CD4-positive, alpha-beta T cell (primary cell): ENCODE measurements at regions not wholly inside any gene's neighbourhood (a gene's known extent, or its start where the extent isn't known, plus 50 kb on each side); places are given as distances from the start of the nearest gene placed in this dataset.

Experiments used
- ATAC-seq: fragments of 200-7000 bp; cut with Tn5 transposase; one replicate; pipeline ENCODE4 v1.10.0; 2022; ENCODE audit warnings: mild to moderate bottlenecking; ENCODE audit not compliant: poor library complexity
- CTCF ChIA-PET: fragments of 350-600 bp; sonication (Branson Sonifier 250); formaldehyde crosslinking; loops from one replicate; lab custom pipeline; 2021; ENCODE audit warnings: antibody characterized with exemption, inconsistent platforms; lab: Charles Lee
- POLR2A ChIA-PET: fragments of 350-600 bp; sonication (Branson Sonifier 250); formaldehyde crosslinking; loops from one replicate; lab custom pipeline; 2021; ENCODE audit warnings: antibody characterized with exemption, inconsistent platforms; lab: Charles Lee
- DNase-seq, 14 experiments: peaks; one replicate each; pipeline ENCODE4 v3.0.0-alpha.2; 2013 to 2020; ENCODE audit warnings: mixed read lengths in 2 of 14
- H3K27ac ChIP-seq, 2 donors: one replicate each; pipeline versions ENCODE4 v1.5.1 to v1.7.0; 2013; ENCODE audit warnings: low read length in 2 of 2, low read depth in 1 of 2, mild to moderate bottlenecking in 1 of 2
- H3K27me3 ChIP-seq, 2 experiments: 1 replicate in 1 of 2; 2 replicates in 1 of 2; pipeline versions ENCODE4 v1.6.1 to v1.7.0; 2013; ENCODE audit warnings: low read length in 2 of 2, control low read depth in 1 of 2, mild to moderate bottlenecking in 1 of 2, moderate library complexity in 1 of 2; ENCODE audit not compliant: insufficient read depth in 2 of 2, control insufficient read depth in 1 of 2
- H3K36me3 ChIP-seq: one replicate; pipeline ENCODE4 v1.6.1; 2013; ENCODE audit warnings: low read length, control low read depth; ENCODE audit not compliant: insufficient read depth
- H3K4me1 ChIP-seq: one replicate; pipeline ENCODE4 v1.6.1; 2013; ENCODE audit warnings: low read length, control low read depth; ENCODE audit not compliant: insufficient read depth
- H3K4me3 ChIP-seq: one replicate; pipeline ENCODE4 v1.5.1; 2013; ENCODE audit warnings: mild to moderate bottlenecking, low read length, moderate library complexity
- H3K9me3 ChIP-seq, 2 experiments: 1 replicate in 1 of 2; 2 replicates in 1 of 2; pipeline versions ENCODE4 v1.6.1 to v1.7.0; 2013; ENCODE audit warnings: low read length in 2 of 2, mild to moderate bottlenecking in 2 of 2, control low read depth in 1 of 2, moderate library complexity in 1 of 2; ENCODE audit not compliant: control insufficient read depth in 1 of 2, insufficient read depth in 1 of 2
- H3K27ac Mint-ChIP-seq: one replicate; pipeline ENCODE4 v1.8.0; 2020; ENCODE audit warnings: mixed read lengths
- H3K27me3 Mint-ChIP-seq: one replicate; pipeline ENCODE4 v1.8.0; 2021; ENCODE audit warnings: mixed read lengths
- H3K36me3 Mint-ChIP-seq: one replicate; pipeline ENCODE4 v1.8.0; 2021; ENCODE audit warnings: low read depth, mixed read lengths
- H3K4me1 Mint-ChIP-seq: one replicate; pipeline ENCODE4 v1.8.0; 2021; ENCODE audit warnings: low read depth, mixed read lengths
- H3K4me3 Mint-ChIP-seq: one replicate; pipeline ENCODE4 v1.8.0; 2020; ENCODE audit warnings: mild to moderate bottlenecking, mixed read lengths
- H3K9me3 Mint-ChIP-seq: one replicate; pipeline ENCODE4 v1.8.0; 2020; ENCODE audit warnings: mixed read lengths
- CTCF ChIP-seq: fragments of 200-600 bp; IDR thresholded peaks from one replicate; pipeline ENCODE4 v1.8.0; 2022; ENCODE audit warnings: antibody characterized with exemption, mild to moderate bottlenecking
- intact Hi-C, 2 experiments: fragments of 100-400 bp; cut with DNase I in 1 of 2; cut with micrococcal nuclease in 1 of 2; formaldehyde crosslinking; loops; one replicate each; pipeline versions ENCODE4 v1.15.1 to v1.9.0; 2023 to 2025; cut with DNase I, micrococcal nuclease

- Mint-ChIP-seq H3K4me1 (no peaks in the 10 kb centered on the region), H3K27me3 (peaks cover 82% of the 10 kb centered on the region), H3K36me3 (no peaks in the 10 kb centered on the region), H3K4me3 (no peak overlapping the region), H3K9me3 (no peaks in the 10 kb centered on the region), H3K27ac (no peak overlapping the region)
- intact Hi-C loops, result no loop called here
- Histone ChIP-seq H3K4me1 (no peaks in the 10 kb centered on the region), H3K27ac (no peak overlapping the region), H3K27me3 (peaks cover 50 to 64% of the 10 kb centered on the region in 2 experiments), H3K4me3 (no peak overlapping the region), H3K36me3 (no peaks in the 10 kb centered on the region), H3K9me3 (peaks cover 0 to 6% of the 10 kb centered on the region in 2 experiments)
- ChIA-PET POLR2A (no interaction called here), CTCF (no interaction called here)
- no peak for ATAC-seq
- no peak for TF ChIP-seq CTCF
- no peak for DNase-seq
These were observed 123.9 kb upstream of the LHX1 start for GRCh38 chr17:36813357-36813756.

GRCh38 chr17:36813957-36814563 lies 123.2 kb upstream of the LHX1 start:
- Histone ChIP-seq H3K27me3 (peaks cover 43 to 58% of the 10 kb centered on the region in 2 experiments), H3K9me3 (peaks cover 0 to 6% of the 10 kb centered on the region in 2 experiments), H3K4me1 (no peaks in the 10 kb centered on the region), H3K27ac (no peak overlapping the region), H3K4me3 (no peak overlapping the region), H3K36me3 (no peaks in the 10 kb centered on the region)
- no peak overlapping the region for H3K4me3 Mint-ChIP-seq
- TF ChIP-seq CTCF, result no peak
- POLR2A ChIA-PET, result no interaction called here
- CTCF ChIA-PET, result no interaction called here
- intact Hi-C loops, result no loop called here
- H3K27ac Mint-ChIP-seq, result no peak overlapping the region
- no peaks in the 10 kb centered on the region for H3K9me3 Mint-ChIP-seq
- H3K27me3 Mint-ChIP-seq, result peaks cover 82% of the 10 kb centered on the region
- no peaks in the 10 kb centered on the region for H3K36me3 Mint-ChIP-seq
- no peaks in the 10 kb centered on the region for H3K4me1 Mint-ChIP-seq
- DNase-seq, result no peak
- no peak for ATAC-seq

GRCh38 chr17:36814958-36815357 lies 122.3 kb upstream of the LHX1 start:
- no peaks in the 10 kb centered on the region for H3K36me3 Mint-ChIP-seq
- no peaks in the 10 kb centered on the region for H3K9me3 Mint-ChIP-seq
- intact Hi-C loops, result no loop called here
- Histone ChIP-seq H3K27ac (no peak overlapping the region), H3K4me3 (no peak overlapping the region), H3K4me1 (no peaks in the 10 kb centered on the region), H3K9me3 (peaks cover 0 to 6% of the 10 kb centered on the region in 2 experiments), H3K36me3 (no peaks in the 10 kb centered on the region), H3K27me3 (peaks cover 37 to 52% of the 10 kb centered on the region in 2 experiments)
- peaks cover 84% of the 10 kb centered on the region for H3K27me3 Mint-ChIP-seq
- ChIA-PET POLR2A (no interaction called here), CTCF (no interaction called here)
- no peak for TF ChIP-seq CTCF
- no peaks in the 10 kb centered on the region for H3K4me1 Mint-ChIP-seq
- no peak overlapping the region for H3K4me3 Mint-ChIP-seq
- no peak overlapping the region for H3K27ac Mint-ChIP-seq
- ATAC-seq, result no peak
- no peak for DNase-seq
